Endothelial cell of umbilical vein (primary cell): ENCODE measurements at regions not wholly inside any gene's neighbourhood (a gene's known extent, or its start where the extent isn't known, plus 50 kb on each side); places are given as distances from the start of the nearest gene placed in this dataset.

Source experiments
- BruUV-seq: library from RNA; stranded (reverse); fragments of 400-500 nt; replicated peaks from 2 replicates; lab custom pipeline; 2021; lab: Mats Ljungman, UMichigan
- CTCF ChIA-PET: fragments of 300-600, 350-600 bp; sonication (Branson Sonifier 250); formaldehyde crosslinking; loops from one replicate; lab custom pipeline; 2021; ENCODE audit warnings: antibody characterized with exemption, inconsistent platforms; lab: Charles Lee
- POLR2A ChIA-PET: fragments of 300-600, 350-600 bp; sonication (Branson Sonifier 250); formaldehyde crosslinking; loops from one replicate; lab custom pipeline; 2021; ENCODE audit warnings: antibody characterized with exemption, inconsistent platforms; lab: Charles Lee
- DNase-seq: peaks from one replicate; pipeline ENCODE4 v3.0.0-alpha.2; 2011; ENCODE audit warnings: low read depth, low spot score
- FAIRE-seq: peaks from 2 replicates; lab custom pipeline; 2011; peaks lifted over from hg19 to GRCh38; lab: Jason Lieb, UNC
- H2AFZ ChIP-seq: 2 replicates; pipeline ENCODE4 v1.6.0; 2012; ENCODE audit warnings: low read depth, low read length, control low read depth, inconsistent platforms
- H3K27ac ChIP-seq: 2 replicates; pipeline ENCODE4 v1.5.1; 2011; ENCODE audit warnings: low read depth, mild to moderate bottlenecking, control low read depth, low read length, moderate library complexity; ENCODE audit not compliant: insufficient read depth
- H3K27me3 ChIP-seq, 2 experiments: 2 replicates each; pipeline versions ENCODE4 v1.6.0 to v1.6.1; 2011; ENCODE audit warnings: low read length in 2 of 2, mixed read lengths in 1 of 2; ENCODE audit not compliant: control insufficient read depth in 2 of 2, insufficient read depth in 2 of 2
- H3K36me3 ChIP-seq, 2 experiments: 2 replicates in 1 of 2; 3 replicates in 1 of 2; pipeline ENCODE4 v1.5.1; 2011; ENCODE audit warnings: low read length in 2 of 2, mild to moderate bottlenecking in 1 of 2, moderate library complexity in 1 of 2; ENCODE audit not compliant: control insufficient read depth in 2 of 2, insufficient read depth in 2 of 2; ENCODE audit errors: extremely low read depth in 1 of 2
- H3K4me1 ChIP-seq: 3 replicates; pipeline ENCODE4 v1.5.1; 2011; ENCODE audit warnings: mild to moderate bottlenecking, low read length; ENCODE audit not compliant: control insufficient read depth, insufficient read depth; ENCODE audit errors: extremely low read depth
- H3K4me2 ChIP-seq: 2 replicates; pipeline ENCODE4 v1.6.1; 2011; ENCODE audit warnings: low read length, control low read depth, mixed read lengths; ENCODE audit not compliant: insufficient read depth
- H3K4me3 ChIP-seq, 3 experiments: fragments of 200-600 bp in 1 of 3; sonication (generic), shearing (Covaris generic) in 1 of 3; replicated peaks in 1 of 3; 2 replicates each; pipeline ENCODE4 v1.5.1; 2011 to 2016; ENCODE audit warnings: control low read depth in 3 of 3, low read length in 3 of 3, mild to moderate bottlenecking in 2 of 3, inconsistent platforms in 1 of 3, low read depth in 1 of 3, moderate library complexity in 1 of 3; ENCODE audit not compliant: insufficient read depth in 1 of 3
- H3K79me2 ChIP-seq: 2 replicates; pipeline ENCODE4 v1.6.0; 2012; ENCODE audit warnings: low read length, inconsistent platforms; ENCODE audit not compliant: control insufficient read depth, insufficient read depth
- H3K9ac ChIP-seq: replicated peaks from 2 replicates; pipeline ENCODE3; 2011; ENCODE audit warnings: low read length, control low read depth; ENCODE audit not compliant: insufficient read depth; ENCODE audit errors: extremely low read depth
- H3K9me1 ChIP-seq: replicated peaks from 3 replicates; pipeline ENCODE4 v1.6.0; 2011; ENCODE audit warnings: mild to moderate bottlenecking, low read length; ENCODE audit not compliant: control insufficient read depth, insufficient read depth; ENCODE audit errors: extremely low read depth
- H3K9me3 ChIP-seq: replicated peaks from 2 replicates; pipeline ENCODE4 v1.5.1; 2012; ENCODE audit warnings: low read length, inconsistent platforms; ENCODE audit not compliant: control insufficient read depth, insufficient read depth
- H4K20me1 ChIP-seq: replicated peaks from 2 replicates; pipeline ENCODE3; 2011; ENCODE audit warnings: mild to moderate bottlenecking, low read length; ENCODE audit not compliant: control insufficient read depth, insufficient read depth; ENCODE audit errors: extremely low read depth
- CTCF ChIP-seq, 2 donors: IDR thresholded peaks; 1 replicate in 1 of 2; 2 replicates in 1 of 2; pipeline ENCODE4 v1.5.1; 2011; ENCODE audit warnings: low read length in 2 of 2, mild to moderate bottlenecking in 2 of 2, moderate library complexity in 2 of 2, control low read depth in 1 of 2, inconsistent platforms in 1 of 2, low read depth in 1 of 2; ENCODE audit not compliant: insufficient read depth in 1 of 2; ENCODE audit errors: extremely low read depth in 1 of 2
- EZH2 ChIP-seq: IDR thresholded peaks from 2 replicates; pipeline ENCODE4 v1.6.1; 2012; ENCODE audit warnings: borderline replicate concordance, low read depth, mild to moderate bottlenecking, moderate library complexity, low read length, inconsistent platforms; ENCODE audit not compliant: severe bottlenecking
- FOS ChIP-seq: IDR thresholded peaks from 2 replicates; pipeline ENCODE4 v1.6.1; 2011; ENCODE audit warnings: mild to moderate bottlenecking, low read length, moderate library complexity, borderline replicate concordance; ENCODE audit not compliant: insufficient read depth
- GATA2 ChIP-seq: IDR thresholded peaks from 2 replicates; pipeline ENCODE4 v1.7.0; 2011; ENCODE audit warnings: low read depth, mild to moderate bottlenecking, moderate library complexity, mixed read lengths, low read length; ENCODE audit not compliant: insufficient read length, insufficient read depth
- JUN ChIP-seq: IDR thresholded peaks from 2 replicates; pipeline ENCODE4 v1.6.1; 2011; ENCODE audit warnings: borderline replicate concordance, low read depth; ENCODE audit not compliant: insufficient read length, insufficient read depth
- MAX ChIP-seq: IDR thresholded peaks from 2 replicates; pipeline ENCODE4 v1.6.1; 2011; ENCODE audit not compliant: insufficient read depth, insufficient read length
- MYC ChIP-seq: IDR thresholded peaks from one replicate; pipeline ENCODE4 v1.6.1; 2011; ENCODE audit warnings: mild to moderate bottlenecking, low read depth, low read length
- POLR2A ChIP-seq: IDR thresholded peaks from 2 replicates; pipeline ENCODE4 v1.6.1; 2012; ENCODE audit warnings: low read depth, mild to moderate bottlenecking, control low read depth, low read length
- POLR2AphosphoS5 ChIP-seq: IDR thresholded peaks from 2 replicates; pipeline ENCODE4 v1.6.1; 2012; ENCODE audit warnings: low read depth, mild to moderate bottlenecking, control low read depth, low read length, moderate library complexity; ENCODE audit not compliant: insufficient read depth
- dilution Hi-C: fragments of 300-500 bp; cut with MboI; formaldehyde crosslinking; loops from one replicate; pipeline ENCODE4 v1.15.0; 2019; ENCODE audit warnings: low sequenced_read_pairs; ENCODE audit not compliant: extremely low pct_ligation_motif_present
- intact Hi-C: fragments of 100-400 bp; cut with micrococcal nuclease; formaldehyde crosslinking; loops from one replicate; pipeline ENCODE4 v1.10.0; 2022

DNA sequence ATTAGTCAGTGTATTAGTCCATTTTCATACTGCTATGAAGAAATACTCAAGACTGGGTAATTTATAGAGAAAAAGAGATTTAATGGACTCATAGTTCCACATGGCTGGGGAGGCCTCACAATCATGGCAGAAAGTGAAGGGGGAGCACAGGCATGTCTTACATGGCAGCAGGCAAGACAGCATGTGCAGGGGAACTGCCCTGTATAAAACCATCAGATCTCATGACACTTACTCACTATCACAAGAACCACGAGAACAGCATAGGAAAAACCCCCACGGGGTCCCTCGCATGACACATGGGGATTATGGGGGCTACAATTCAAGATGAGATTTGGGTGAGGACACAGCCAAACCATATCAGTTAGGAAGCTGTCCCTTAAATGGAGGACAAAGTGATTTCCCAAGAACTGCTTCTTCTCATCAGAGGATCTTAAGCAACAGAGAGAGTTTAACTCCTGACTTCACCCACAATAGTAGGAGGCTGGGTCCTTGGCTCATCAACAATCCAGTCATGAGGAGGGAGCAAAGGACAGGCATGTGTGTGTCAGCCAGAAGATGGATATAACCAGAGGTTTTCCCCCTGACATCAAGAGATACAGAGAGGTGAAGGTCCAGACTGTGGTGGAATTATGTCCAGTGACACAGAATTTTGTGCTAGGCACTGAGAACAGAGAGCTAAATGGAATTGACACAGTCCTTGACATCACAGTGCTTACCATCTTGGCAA lies 203.8 kb upstream of the SH3BP4 start:
- ChIA-PET POLR2A (no interaction called here), CTCF (no interaction called here)
- Histone ChIP-seq H3K4me3 (no peak overlapping the region), H3K9me3 (no peaks in the 10 kb centered on the region), H3K9ac (no peak overlapping the region), H3K4me2 (no peak overlapping the region), H3K27me3 (peaks cover 0 to 8% of the 10 kb centered on the region in 2 experiments), H3K4me1 (no peaks in the 10 kb centered on the region), H2AFZ (no peak overlapping the region), H3K36me3 (no peaks in the 10 kb centered on the region), H3K9me1 (no peaks in the 10 kb centered on the region), H3K27ac (no peak overlapping the region), H3K79me2 (no peaks in the 10 kb centered on the region), H4K20me1 (no peaks in the 10 kb centered on the region)
- dilution Hi-C loops (no loop called here), intact Hi-C loops (loop anchor here (10.0 kb wide), 1 partner anchor 193 kb away; no protein-coding TSS in a partner anchor)
- DNase-seq, result no peak
- BruUV-seq, result no TSS peak
- FAIRE-seq, result no peak
- TF ChIP-seq MAX, result no peak
- no peak for TF ChIP-seq CTCF (IDR thresholded peaks at IDR 0.05; ENCODE audit: extremely low read depth in 1 of 2, insufficient read depth in 1 of 2, low read depth in 1 of 2, low read length in 2 of 2)
- no peak for TF ChIP-seq POLR2A
- no peak for TF ChIP-seq MYC
- TF ChIP-seq JUN, result no peak
- no peak for TF ChIP-seq POLR2AphosphoS5
- no peak for TF ChIP-seq GATA2
- TF ChIP-seq EZH2, result no peak
- TF ChIP-seq FOS, result no peak
